Umbilical cord (tissue), 1 donor: ENCODE measurements at regions not wholly inside any gene's neighbourhood (a gene's known extent, or its start where the extent isn't known, plus 50 kb on each side); places are given as distances from the start of the nearest gene placed in this dataset.

ENCODE experiments used
- DNase-seq: peaks from one replicate; pipeline ENCODE4 v3.0.0-alpha.2; 2015; ENCODE audit warnings: low spot score

GRCh38 chr6:166697113-166697512 lies 70.1 kb upstream of the RPS6KA2 start:
- DNase-seq: no peak

- DNase-seq: no peak
Measured at GRCh38 chr6:166693880-166694279, 66.8 kb upstream of the RPS6KA2 start.

- DNase-seq: no peak
Measured at GRCh38 chr6:166692723-166693302, 65.8 kb upstream of the RPS6KA2 start.

- DNase-seq: no peak
Measured at GRCh38 chr6:166691746-166692145, 64.7 kb upstream of the RPS6KA2 start.

GRCh38 chr6:166691199-166691598 lies 64.1 kb upstream of the RPS6KA2 start:
- peak; percentile 33 for DNase-seq

GRCh38 chr6:166689687-166690086 lies 62.6 kb upstream of the RPS6KA2 start:
- DNase-seq: no peak

- DNase-seq: no peak
Measured at GRCh38 chr6:166688901-166689300, 61.9 kb upstream of the RPS6KA2 start.

- DNase-seq: peak; percentile 22
Measured at GRCh38 chr6:166687879-166688205, 60.8 kb upstream of the RPS6KA2 start.

- DNase-seq: no peak
Measured at GRCh38 chr6:166687070-166687878, 60.2 kb upstream of the RPS6KA2 start.

GRCh38 chr6:166686317-166686716 lies 59.3 kb upstream of the RPS6KA2 start:
- DNase-seq: no peak

GRCh38 chr6:166684866-166685265 lies 57.8 kb upstream of the RPS6KA2 start:
- DNase-seq: no peak

- DNase-seq: no peak
Measured at GRCh38 chr6:166684170-166684569, 57.1 kb upstream of the RPS6KA2 start.

- DNase-seq: no peak
Measured at GRCh38 chr6:166683477-166683876, 56.4 kb upstream of the RPS6KA2 start.

GRCh38 chr6:166679566-166679965 lies 52.5 kb upstream of the RPS6KA2 start:
- DNase-seq: no peak

GRCh38 chr6:166678426-166678825 lies 51.4 kb upstream of the RPS6KA2 start:
- DNase-seq: no peak

- no peak for DNase-seq
Measured at GRCh38 chr6:166677941-166678340, 50.9 kb upstream of the RPS6KA2 start.
